GM21526 (cell line): ENCODE measurements at regions not wholly inside any gene's neighbourhood (a gene's known extent, or its start where the extent isn't known, plus 50 kb on each side); places are given as distances from the start of the nearest gene placed in this dataset.

Experiments
- ATAC-seq: cut with Tn5 transposase; IDR thresholded peaks from one replicate; pipeline ENCODE4 v1.9.1; 2021; ENCODE audit warnings: moderate library complexity; ENCODE audit not compliant: unreplicated experiment, low FRiP score

GRCh38 chr1:56170784-56171320 lies 408.5 kb downstream of the PLPP3 start:
- ATAC-seq, result no peak

- ATAC-seq, result no peak
These were observed 409.5 kb downstream of the PLPP3 start for GRCh38 chr1:56169856-56170255.

DNA sequence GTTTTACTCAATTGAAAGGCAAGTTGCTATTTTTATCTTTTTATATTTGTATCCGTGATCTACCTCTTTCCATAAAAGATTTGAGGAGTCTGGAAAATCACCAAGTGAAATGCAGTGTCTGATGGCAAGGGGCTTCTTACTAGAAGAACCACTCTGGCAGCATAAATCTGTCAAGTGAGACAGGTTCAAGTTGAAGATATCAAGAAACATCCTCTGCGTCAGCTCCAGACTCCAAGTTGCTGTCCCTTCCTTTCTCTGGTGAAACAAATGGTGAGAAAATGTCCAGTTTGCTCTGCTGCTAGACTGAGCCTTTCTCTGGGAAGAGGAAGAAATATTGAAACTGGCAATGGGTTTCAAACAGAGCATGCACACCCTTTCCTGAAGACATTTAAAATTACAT lies 411.2 kb downstream of the PLPP3 start:
- ATAC-seq, result no peak

DNA sequence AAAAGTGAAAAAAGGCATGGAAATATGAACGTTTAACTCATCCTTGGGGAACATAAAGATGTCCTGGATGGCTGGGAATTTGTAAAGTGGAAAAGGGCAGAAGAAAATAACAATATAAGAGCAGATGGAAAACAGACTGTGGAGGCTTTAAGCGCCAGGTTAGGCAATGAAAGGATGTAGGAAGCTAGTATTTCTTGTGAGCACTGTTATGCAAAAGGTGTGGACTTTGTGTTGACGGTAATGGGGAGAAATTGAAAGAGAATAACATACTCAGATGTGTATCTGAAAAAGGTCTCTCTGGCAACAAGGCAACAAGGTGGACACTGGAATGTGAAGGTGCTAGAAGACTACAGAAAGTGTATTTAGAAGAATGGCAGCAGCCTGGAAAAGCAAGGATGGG lies 411.8 kb downstream of the PLPP3 start:
- no peak for ATAC-seq

DNA sequence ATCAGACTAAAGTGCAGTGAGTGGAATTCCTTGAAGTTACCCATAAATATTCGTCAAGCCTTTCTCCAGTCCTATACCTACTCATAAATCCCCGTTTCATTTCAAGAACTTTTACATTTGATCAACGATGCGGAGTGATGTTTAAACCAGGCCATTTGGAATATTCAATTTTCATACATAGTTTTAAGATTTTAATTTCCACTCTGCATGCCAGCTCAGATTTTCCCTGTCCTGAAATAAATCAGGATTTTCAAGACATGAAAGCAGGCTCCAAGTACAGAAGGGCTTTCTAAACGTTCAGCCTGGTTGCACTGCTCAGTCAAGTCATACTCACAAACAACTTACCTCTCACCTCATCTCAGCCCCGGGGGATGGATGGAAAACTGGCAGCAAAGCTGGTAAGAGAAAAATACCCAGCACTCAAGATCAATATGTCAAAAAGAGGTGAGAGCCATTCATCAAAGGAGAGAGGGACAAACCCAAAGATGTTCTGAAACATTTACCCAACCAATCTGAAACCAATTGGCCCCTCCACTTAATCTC lies 418.5 kb downstream of the PLPP3 start:
- ATAC-seq, result no peak

GRCh38 chr1:56156971-56157876 lies 422.1 kb downstream of the PLPP3 start:
- no peak for ATAC-seq

DNA sequence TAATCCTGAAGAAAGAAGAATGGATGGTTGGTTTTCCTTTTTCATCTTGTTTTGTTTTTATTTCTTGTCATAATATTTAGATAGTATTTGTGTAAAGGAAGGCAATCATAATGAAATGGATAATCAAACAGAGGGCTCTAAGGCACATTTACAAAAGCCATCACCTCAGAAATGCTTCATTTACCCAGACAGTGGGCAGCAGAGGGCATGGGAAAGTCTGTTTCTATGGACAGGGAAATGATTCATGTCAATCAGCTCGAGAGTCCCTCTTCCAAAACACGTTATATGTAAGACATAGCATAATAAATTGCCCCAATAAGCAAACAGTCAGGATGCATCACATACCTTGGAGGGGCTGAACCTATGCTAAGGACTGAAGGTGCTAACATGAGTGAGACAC lies 426.1 kb downstream of the PLPP3 start:
- no peak for ATAC-seq

- no peak for ATAC-seq
These were observed 426.7 kb downstream of the PLPP3 start for GRCh38 chr1:56152635-56153034.

DNA sequence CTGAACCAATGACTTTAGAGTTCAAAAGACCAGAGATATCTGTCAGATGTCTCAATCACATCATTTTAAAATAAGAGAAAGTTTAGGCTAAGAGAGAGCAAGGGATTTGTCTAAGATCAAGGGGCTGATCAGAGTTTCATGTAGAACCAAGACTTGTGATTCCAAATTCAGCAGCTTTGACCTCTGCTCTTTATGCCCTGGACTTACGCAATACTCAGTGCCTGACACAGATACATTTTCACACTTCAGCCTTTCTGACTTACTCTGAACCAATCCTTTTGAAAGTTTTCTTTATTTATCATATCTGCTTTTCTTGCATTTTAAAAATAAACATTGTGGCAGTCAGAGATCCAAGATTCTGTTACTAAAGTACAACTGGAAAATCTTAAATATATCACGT lies 428.0 kb downstream of the PLPP3 start:
- ATAC-seq, result no peak

GRCh38 chr1:56150441-56151215 lies 428.7 kb downstream of the PLPP3 start:
- ATAC-seq, result no peak

- ATAC-seq, result no peak
These were observed 429.6 kb downstream of the PLPP3 start for GRCh38 chr1:56149761-56150160.

DNA sequence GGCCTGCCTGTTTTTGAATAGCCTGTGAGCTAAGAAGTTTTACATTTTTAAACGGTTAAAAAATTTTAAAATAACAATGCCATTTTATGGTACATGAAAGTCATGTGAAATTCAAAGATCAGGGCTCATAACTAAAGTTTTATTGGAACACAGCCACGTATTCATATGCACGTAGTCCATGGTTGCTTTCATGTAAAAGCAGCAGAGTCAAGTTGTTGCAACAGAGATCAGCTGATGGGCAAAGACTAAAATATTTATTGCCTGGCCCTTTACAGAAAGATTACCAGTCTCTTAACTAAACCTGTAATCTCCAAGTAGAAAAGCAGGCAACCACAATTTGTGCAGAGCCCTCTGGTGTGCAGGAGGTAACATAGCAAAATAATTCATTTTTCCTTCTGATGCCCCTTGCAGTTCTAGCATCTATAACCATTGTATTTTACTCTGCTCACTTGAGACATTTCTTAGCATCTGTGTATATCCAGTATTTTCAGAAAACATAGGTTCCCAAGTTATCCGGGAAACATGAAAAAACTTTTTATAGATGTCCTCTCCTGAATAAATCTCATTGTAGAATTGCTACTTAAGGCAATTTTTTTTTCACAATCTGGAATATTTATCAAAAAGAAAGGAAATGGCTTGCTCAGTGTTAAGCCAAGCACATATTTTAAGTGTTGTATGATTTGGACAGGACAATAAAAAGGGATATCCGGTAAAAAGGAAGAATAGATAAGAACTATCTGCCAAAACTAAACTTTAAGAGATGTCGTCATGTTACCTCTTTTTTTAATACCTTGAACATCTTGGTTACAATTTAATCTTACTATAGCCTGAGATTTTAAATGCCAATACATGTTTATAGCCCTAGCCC lies 430.8 kb downstream of the PLPP3 start:
- ATAC-seq, result no peak

DNA sequence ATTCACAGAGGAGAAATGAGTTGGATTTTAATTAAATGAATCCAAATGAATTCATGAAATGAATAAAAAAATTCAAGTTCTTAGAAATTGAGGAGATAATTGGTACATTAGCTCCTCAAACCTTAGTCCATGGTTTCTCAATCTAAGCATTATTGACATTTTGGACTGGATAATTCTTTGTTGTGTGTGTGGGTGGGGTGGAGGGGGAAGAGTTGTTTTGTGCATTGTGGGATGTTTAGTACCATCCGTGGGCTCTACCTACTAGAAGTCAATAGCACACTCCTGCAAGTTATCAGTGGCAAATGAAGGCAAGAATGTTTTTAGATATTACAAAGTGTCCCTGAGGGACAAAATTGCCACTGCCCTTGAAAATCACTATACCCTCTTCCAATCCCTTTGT lies 431.9 kb downstream of the PLPP3 start:
- no peak for ATAC-seq

GRCh38 chr1:56147034-56147433 lies 432.3 kb downstream of the PLPP3 start:
- ATAC-seq, result no peak

DNA sequence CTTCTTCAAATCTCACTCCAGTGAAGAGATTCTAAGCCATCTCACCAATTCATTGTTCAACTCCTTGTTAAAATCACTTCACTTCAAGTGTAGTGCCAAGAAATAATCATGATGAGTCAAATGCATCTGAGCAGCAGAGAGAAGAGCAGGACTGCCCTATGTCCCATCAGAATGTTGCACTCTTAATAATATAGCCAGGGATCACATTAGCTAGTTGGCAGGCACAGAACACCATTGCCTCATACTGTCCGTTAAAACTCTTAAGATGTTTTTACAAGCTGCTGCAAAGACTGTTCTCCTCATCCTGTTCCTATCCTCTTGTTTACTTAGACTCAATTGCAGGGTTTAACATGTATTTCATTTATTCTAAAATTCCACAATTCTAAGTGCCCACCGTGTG lies 432.9 kb downstream of the PLPP3 start:
- no peak for ATAC-seq

DNA sequence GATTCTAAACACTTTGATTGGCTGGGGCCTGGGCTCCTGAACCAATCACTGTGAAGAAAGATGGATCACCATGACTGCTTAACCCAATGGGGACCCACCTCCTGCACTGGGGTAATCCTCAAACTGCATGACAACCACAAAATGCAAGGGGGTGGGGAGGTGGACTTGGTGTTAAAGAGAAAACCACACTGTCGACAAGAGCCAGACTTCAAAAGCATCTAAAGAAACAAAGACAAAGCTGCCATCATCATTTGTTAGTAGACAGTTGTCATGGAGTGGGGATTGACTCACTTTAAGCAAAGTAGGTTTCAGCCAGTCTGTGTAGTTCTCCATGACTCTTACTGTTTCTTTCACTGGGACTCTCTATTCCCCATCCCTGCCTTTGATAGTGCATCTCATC lies 433.8 kb downstream of the PLPP3 start:
- ATAC-seq, result no peak

DNA sequence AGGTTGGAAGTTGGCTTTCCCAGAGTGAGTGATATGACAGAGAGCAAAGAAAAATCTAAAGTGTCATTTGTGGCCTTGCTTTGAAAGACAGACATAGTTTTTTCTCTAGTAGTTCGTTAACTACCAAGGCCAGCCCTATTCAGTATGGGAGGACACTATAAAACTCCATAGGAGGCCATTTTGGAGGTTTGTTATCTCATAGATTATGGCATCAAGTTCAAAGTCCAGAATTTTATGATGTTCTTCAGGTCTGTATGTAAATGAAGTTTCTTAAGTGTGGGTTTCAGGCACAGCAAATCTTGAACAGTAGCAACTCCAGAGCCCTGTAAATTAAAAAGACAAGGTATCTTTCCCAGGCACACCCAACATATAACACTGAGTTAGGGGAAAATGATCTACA lies 437.1 kb downstream of the PLPP3 start:
- ATAC-seq, result no peak

GRCh38 chr1:56139836-56140235 lies 439.5 kb downstream of the PLPP3 start:
- no peak for ATAC-seq

DNA sequence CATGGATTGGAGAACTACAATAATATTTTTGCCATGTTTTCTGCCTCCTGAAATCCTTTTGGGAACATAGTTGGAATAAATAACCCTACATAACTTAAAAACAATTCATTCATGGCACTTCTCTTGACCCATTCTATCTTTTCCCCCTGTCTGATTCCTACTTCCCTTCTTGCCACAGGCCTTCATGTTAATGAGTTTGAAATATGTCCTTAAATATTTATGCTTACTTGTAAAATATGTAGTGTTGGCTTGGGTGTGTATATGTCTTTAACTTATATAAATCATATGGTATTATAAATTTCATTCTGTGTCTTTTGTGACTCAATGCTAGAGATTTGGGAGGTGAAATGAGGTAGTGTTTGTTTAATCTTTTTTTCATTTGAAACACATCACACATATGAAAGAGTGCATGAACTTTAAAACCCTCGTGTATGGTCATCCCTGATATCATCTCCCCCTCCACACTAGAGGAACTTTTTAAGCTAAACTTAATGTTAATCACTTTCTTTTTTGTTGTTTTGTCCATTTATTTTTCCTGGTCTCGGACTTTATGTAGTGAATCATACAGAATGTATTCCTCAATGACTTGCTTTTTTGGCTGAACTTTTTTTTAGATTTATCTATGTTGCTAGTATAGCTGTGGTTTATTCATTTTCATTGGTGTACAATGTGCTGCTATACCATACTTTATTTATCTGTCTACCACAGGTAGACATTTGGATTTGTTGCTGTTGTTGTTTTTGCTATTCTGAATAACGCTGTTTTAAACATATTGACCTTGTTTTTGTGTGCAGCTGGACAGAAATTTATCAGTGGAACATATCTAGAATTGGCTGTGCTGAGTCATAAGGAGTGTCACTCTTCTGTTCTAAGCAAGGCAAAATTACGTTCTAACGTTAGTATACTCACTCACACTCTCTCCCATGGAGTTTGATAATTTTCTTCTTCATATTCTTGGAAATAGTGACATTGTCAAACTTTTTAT lies 441.6 kb downstream of the PLPP3 start:
- ATAC-seq, result no peak
